GM21447 (cell line): ENCODE measurements at regions not wholly inside any gene's neighbourhood (a gene's known extent, or its start where the extent isn't known, plus 50 kb on each side); places are given as distances from the start of the nearest gene placed in this dataset.

Experiments
- ATAC-seq: cut with Tn5 transposase; IDR thresholded peaks from one replicate; pipeline ENCODE4 v1.9.1; 2021; ENCODE audit not compliant: unreplicated experiment

DNA sequence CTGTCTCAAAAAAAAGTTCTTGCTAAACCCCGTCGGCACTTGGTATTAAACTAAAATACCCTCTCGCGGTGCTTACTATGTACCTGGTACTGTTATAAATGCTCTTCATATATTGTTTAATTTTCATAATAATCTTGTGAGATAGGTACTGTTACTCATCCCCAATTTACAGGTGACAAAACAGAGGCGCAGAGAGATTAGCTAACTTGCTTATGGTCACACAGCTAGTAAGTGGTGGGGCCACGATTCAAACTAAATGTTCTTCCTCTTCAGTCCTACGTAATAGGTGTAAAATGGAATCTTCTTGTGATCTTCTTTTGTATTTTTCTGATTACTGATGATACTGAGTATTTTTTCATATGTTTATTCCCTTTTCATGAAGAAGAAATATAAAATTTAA is 51.3 kb downstream of the TET3 start:
- no peak for ATAC-seq

DNA sequence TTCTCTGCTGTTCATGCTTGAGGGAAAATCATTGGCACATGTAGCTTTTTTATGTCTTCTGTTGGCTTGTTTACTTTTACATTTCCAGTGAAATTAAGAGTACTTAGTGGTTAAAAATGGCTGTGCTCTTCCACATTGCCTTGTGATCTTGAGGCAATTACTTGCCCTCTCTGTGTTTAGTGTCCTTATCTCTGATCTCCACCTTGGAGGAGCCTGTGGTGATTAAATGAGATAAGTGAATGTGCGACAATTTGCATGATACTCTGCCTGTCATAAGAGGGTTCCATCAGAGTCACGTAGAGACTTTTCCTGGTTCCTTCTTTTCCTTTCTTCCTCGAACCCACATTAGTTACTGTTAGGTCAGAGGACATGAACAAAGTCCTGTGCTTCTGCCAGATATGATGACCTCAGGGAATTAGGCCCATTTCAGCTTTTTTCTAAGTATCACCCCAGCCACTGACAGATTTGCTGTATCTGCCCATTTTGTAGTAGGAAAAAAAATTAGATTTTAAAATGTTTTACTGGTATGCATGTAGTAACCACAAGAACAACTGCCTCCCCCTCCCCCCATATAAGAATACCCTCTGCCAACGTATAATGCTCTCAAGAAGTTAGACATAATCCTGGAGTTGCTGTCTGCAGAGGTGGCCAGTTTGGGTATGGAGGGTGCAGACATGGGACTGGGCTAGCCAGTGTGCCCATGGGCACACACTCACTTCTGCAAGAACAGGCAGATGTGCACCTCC is 51.9 kb downstream of the TET3 start:
- no peak for ATAC-seq

DNA sequence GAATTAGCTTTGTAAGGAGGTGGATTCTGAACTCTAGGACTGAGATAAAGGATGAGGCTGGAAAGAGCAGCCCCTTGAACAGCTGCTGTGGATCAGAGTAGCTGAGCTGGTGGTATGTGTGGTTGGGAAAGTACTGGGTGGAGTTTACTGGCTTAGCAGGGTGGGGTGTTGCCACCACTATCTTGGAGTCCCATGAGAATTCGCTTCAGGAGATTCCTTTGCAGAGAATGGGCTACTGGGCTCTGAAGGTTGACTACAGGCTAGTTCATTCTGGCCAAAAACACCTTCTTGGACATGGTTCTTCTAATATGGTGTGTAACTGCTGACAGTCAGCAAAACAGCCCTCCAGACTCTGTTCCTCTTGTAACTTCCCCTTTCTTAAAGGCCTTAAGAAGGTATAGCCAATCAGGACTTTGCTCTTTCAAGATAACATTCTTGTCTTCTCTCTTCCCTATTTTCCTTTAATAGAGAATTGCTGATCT is 52.7 kb downstream of the TET3 start:
- ATAC-seq: peak; percentile 53

DNA sequence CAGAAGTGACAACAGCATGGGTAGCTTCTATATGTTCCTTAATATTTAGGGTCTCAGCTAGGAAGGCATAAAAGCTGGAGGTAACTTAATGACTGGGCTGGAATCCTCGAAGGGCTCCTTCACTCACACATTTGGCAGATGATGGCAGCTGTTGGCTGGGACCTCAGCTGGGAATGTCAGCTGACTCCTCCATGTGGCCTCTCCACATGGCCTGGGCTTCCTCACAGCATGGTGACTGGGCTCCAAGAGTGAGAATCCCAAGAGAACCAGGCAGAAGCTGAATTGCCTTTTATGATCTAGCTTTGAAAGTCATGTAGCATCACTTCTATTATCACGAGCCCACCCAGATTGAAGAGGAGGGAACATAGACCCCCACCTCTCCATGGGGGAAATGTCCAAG is 54.9 kb downstream of the TET3 start:
- no peak for ATAC-seq

DNA sequence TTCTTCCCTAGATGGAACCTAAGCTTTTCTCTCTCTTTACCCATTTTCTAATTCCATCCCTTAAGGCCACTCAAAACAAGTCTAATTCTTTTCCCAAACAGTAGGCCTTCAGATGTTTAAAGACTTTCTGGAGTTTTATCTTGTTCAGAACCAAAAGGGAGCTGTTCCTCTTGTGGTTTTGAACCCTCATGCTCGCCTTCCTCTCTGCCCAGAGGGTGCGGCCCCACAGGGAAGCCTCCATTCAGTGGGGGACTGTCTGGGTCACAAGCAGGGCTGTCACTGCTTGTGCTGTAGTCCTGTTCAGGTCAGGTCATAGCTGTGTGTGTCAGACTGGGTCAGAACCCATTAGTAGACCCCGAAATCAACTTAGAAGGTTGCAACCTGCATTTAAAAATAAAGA is 56.5 kb downstream of the TET3 start:
- ATAC-seq: no peak

DNA sequence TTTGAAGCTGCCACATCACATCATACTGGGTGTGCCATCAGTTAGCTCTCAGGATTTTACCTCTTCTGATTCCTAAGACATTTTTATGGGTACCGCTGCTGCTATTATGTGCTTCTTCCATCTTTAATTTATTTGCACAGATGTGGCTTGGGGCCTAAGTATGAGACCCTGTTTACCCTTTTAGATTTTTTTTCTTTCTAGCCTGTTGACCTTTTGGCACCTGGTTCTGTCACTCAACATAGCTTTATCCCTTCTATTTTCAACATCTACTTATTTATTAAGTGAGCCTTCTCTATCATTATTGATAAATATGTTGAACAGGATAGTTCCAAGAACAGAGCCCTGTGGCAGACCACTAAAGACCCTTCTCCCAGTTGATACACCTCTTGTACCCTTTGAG is 57.0 kb downstream of the TET3 start:
- no peak for ATAC-seq

DNA sequence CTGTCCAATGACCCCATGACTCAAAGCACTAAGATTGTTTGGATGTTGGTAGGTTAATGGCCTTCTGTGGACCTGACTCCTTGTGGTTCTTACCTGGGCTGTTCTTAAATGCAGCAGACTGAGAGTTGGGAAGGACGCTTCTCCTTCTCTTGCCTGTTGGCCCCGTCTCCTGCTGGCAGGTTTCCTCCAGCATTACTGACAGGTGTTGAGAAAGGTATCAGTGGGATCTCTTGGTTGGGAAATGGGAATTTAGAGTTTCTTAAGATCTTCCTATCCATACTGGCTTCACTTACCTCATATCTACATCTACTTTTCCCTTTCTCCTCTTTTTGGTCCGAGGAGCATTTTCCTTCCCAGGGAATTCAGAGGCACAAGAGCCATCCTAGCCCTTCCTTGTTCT is 57.9 kb downstream of the TET3 start:
- ATAC-seq: no peak

DNA sequence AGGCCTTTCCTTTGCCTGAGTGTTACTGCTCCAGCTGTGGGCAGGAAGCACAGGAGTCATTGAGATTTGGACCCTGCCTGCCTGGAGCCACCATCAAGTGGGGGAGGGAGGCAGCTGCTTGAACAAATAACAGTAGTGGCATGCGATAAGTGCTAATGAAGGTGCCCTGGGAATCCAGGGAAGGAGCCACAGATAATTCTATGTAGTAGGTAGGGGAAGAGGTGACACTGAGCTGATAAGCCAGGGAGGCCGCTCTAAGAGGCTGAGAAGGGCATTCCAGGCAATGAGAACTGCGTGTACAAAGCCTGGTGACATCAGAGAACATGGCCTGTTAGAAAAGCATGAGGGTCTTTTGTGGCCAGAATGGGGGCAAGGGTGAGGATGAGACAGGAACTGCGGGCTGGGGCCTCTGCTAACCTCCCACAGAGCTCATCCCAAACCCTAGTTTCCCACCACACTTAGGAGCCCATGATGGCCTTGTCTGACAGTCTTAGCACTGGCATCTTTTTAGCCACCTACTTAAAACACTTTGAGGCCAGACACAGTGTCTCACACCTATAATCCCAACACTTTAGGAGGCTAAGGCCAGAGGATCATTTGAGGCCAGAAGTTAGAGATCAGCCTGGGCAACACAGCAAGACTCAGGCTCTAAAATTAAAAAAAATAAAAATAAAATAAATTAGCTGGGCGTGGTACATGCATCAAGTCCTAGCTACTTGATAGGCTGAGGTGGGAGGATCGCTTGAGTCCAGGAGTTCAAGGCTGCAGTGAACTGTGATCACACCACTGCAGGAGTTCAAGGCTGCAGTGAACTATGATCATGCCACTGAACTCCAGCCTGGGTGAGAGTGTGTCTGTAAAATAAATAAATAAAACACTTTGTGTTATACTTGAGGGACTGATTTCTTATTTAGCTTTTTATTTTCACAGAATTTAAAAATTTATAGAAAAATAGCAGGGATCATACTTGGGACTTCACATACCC is 58.9 kb downstream of the TET3 start:
- no peak for ATAC-seq

DNA sequence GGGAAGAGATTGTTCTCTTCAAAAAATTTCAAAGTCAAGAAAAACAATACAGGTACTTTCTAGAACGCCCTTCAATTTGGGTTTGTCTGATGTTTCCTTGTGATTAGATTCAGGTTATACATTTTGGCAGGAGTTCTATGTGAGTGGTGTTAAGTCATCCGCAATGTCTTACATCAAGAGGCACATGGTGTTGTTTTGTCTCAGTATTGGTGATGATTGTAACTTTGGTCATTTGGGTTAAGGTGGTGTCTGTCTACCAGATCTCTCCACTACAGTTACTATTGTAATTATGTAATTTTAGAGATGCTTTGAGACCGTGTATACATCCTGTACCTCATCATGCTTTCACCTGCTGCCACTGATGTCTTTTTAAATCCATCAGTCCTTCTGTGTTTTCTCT is 60.3 kb downstream of the TET3 start:
- ATAC-seq: no peak

DNA sequence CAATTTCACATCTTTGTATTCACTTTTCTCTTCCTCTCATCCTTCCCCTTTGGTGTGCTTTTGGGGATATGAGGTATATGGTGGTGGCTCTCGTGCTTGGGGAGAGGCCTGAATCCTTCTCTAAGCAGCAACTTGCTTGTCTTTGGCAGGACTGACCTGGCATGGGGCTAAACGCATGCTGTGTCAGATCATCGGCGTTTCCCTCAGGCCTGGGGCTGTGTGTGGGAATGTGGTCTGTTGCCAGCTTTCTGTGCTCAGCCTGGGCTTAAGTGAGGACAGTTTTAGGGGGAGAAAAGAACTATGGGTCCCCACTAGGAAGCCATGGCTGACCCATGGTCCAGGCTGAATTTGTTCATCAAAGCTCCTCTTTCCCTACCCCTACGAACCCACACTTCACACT is 60.7 kb downstream of the TET3 start:
- no peak for ATAC-seq

DNA sequence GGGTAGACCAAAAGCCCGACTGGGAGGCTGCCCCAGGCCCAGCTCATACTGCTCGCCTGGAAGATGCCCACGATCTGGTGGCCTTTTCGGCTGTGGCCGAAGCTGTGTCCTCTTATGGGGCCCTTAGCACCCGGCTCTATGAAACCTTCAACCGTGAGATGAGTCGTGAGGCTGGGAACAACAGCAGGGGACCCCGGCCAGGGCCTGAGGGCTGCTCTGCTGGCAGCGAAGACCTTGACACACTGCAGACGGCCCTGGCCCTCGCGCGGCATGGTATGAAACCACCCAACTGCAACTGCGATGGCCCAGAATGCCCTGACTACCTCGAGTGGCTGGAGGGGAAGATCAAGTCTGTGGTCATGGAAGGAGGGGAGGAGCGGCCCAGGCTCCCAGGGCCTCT is 61.7 kb downstream of the TET3 start:
- ATAC-seq: no peak

DNA sequence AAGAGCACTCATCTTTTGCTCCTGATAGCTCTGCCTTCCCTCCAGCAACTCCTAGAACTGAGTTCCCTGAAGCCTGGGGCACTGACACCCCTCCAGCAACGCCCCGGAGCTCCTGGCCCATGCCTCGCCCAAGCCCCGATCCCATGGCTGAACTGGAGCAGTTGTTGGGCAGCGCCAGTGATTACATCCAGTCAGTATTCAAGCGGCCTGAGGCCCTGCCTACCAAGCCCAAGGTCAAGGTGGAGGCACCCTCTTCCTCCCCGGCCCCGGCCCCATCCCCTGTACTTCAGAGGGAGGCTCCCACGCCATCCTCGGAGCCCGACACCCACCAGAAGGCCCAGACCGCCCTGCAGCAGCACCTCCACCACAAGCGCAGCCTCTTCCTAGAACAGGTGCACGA is 62.4 kb downstream of the TET3 start:
- ATAC-seq: no peak

DNA sequence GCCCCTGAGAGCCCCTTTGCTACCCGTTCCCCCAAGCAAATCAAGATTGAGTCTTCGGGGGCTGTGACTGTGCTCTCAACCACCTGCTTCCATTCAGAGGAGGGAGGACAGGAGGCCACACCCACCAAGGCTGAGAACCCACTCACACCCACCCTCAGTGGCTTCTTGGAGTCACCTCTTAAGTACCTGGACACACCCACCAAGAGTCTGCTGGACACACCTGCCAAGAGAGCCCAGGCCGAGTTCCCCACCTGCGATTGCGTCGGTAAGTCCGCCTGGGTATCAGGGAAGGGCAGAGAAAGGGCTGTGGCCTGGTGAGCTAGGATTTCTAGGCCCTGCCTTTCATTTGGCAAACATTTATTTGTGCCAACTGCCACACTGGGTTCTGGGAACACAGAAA is 63.4 kb downstream of the TET3 start:
- ATAC-seq: no peak

DNA sequence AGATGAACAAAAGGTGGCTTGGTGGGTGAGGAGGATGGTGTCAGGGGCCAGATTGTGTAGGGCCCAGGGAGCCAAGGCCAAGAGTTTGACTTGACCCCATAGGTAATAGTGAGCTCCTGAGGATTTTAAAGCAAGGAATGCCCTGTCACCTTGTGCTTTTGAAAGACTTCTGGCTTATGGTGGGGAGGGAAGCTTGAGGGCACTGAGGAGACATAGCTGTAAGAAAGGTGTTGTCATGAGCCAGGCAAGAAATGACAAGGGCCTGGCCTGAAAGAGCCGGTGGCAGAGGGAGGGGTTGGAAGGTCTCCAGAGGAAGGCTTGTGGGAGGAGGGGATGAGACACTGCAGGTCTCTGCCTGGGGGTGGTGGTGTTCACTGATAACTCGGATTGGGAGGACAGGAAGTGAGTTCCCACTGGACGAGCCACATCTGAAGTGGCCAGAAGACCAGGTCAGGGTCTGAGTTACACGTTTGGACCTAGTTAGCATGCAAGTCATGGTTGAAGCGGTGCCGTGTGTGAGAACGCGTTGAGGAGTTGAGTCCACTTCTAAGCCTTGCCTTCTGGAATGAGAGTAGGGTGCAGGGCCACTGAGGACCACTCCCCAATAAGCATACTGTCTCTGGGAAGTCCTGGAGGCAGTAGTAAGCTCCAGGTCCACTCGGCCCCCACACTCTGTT is 64.3 kb downstream of the TET3 start:
- ATAC-seq: no peak

DNA sequence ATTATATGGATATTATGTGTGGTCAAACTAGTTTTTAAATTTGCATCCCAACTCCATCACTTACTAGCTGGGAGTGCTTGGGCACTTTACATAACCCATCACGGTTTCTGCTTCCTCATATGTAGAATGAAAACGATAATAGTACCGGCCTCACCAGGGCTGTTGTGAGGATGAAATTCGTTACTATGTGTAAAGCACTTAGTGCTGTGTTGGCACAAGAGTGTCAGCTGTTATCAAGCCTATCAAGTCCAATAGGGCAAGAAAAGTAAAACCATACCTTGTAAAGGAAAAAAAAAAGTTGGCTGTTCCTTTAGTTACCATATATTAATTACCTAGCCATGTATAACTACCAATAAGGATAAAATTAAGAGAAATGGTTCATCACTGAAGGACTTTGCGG is 65.4 kb downstream of the TET3 start:
- no peak for ATAC-seq

DNA sequence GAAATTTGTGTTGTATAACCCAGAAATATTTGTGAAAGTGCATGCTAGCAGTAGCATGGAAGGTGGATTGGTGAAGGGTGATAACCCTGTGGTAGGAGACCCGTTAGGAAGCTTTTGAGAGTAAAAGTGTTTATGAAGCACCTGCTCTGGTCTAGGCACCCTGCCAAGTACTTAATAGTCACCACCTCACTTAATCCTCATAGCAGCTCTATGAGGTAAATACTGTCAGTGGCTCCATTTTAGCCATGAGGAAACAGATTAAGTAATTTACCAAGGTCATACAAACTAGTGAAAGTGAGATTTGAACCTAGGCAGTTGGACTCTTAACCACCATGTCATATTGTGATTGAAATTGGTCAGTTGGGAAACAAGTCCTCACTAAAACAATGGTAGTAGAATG is 66.8 kb downstream of the TET3 start:
- ATAC-seq: no peak

DNA sequence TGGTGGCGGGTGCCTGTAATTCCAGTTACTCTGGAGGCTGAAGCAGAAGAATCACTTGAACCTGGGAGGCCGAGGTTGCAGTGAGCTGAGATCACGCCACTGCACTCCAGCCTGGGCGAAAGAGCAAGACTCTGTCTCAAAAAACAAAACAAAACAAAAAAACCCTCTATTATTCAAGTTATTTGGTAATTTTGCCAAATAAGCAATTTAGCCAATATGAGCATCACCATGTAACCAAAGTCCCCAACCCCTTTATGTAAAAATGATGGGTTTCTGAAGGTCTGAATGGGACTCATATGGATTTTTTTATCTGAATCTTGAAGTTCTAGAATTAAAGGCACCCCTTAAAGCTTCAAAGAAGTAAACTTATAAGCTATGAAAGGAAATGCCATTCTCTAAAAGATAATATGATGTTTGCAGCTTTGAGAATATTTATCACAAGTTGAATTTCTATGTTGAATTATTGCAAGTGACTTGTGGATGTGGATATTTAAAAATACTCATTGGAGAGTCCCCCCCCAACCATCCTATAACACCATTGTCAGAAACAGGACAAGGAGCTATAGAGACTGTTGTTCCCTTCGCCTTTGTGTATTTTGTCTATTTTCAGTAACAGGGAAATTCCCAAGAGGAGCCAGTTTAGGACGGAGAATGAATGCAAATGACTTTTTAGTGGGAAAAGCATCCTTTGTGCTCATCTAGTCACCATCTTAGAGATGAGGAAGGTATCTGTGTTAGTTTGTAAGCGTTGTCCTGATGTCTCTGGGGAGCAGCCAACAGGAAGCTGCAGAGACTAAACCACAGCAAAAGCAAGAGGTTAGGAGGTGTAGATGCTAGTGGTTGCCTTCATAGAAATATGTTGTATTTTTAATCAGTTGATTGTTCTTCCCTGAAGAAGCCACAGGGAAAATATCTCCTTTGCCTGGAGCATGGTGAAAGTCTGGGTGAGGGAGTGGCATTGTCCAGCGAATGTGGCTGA is 68.3 kb downstream of the TET3 start:
- peak; percentile 75 for ATAC-seq

DNA sequence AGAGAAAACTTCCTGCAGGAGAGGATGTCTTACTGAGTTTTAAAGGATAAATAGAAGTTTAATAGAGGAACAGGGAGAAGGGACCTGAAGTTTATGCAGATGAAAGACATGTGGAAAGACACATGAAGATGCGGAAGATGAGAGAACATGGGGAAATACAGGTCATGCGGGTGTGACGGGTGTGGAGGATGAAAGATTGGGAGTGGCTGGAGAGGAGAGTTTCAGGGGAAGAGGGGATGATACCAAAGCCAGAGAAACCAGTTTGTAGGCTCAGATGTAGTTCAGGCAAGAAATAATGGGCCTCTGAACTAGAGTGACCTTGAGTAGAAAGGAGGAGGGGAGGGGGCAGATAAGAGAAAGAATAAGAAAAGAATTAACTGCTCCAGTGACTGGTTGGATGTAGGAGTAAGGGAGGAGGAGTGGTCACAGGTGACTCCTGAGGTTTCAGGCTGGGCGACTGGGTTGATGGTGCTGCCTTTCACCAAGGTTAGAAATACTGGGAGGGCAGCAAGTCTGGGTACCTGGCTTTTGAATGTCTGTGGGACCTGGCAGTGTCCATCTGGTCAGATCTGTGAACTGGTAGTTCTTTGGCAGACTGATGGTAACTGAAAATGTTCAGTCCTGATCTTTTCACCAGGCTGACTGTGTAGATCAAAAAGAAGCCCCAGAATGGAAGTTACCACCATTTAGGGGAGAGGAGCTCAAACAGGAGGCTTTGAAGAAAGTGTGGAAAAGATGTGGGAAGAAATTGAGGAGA is 69.4 kb downstream of the TET3 start:
- no peak for ATAC-seq

DNA sequence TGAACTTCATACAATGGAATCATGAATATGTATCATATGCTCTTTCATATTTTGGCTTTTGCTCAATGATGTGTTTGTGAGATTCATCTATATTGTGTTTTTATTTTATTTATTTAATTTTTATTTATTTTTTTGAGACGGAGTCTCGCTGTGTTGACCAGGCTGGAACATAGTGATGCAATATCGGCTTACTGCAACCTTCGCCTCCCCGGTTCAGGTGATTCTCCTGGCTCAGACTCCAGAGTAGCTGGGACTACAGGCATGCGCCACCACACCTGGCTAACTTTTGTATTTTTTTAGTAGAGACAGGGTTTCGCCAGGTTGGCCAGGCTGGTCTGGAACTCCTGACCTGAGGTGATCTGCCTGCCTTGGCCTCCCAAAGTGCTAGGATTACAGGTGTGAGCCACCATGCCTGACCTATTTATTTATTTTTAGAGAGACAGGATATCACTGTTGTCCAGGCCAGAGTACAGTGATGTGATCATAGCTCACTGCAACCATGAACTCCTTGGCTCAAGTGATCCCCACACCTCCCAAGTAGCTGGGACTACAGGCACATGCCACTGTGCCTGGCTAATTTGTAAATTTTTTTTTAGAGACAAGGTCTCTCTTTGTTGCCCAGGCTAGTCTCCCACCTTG is 74.5 kb downstream of the TET3 start:
- no peak for ATAC-seq
